Body of pancreas (tissue), 4 donors: ENCODE measurements at regions not wholly inside any gene's neighbourhood (a gene's known extent, or its start where the extent isn't known, plus 50 kb on each side); places are given as distances from the start of the nearest gene placed in this dataset.
A peak's percentile ranks its signal among the peaks of the same experiment; 100 is the strongest.
"Not testable (repeated sequence)": the region's sequence is repeated elsewhere in the genome, so short reads cannot be mapped to it uniquely, and the experiment has no call there.

Experiments used
- ATAC-seq: fragments of 150-250 bp; one replicate; pipeline ENCODE4 v1.9.1; 2016
- DNase-seq, 4 donors: peaks; one replicate each; pipeline ENCODE4 v3.0.0-alpha.2; 2019
- H3K27ac ChIP-seq, 4 donors: fragments of 200-600 bp; sonication (generic); 1 replicate in 3 of 4; 2 replicates in 1 of 4; pipeline versions ENCODE4 v1.5.1 to v1.6.1; 2016 to 2019; ENCODE audit warnings: mild to moderate bottlenecking in 1 of 4, mixed read lengths in 1 of 4, moderate library complexity in 1 of 4
- H3K27me3 ChIP-seq, 2 donors: fragments of 200-600 bp; sonication (generic); one replicate each; pipeline ENCODE4 v1.6.0; 2016; ENCODE audit warnings: mild to moderate bottlenecking in 1 of 2
- H3K36me3 ChIP-seq, 2 donors: fragments of 200-600 bp; sonication (generic); replicated peaks in 1 of 2; 2 replicates each; pipeline ENCODE4 v1.5.1; 2016; ENCODE audit warnings: low read depth in 2 of 2; ENCODE audit not compliant: insufficient read depth in 1 of 2
- H3K4me1 ChIP-seq: fragments of 200-600 bp; sonication (generic); one replicate; pipeline ENCODE4 v1.6.0; 2016
- H3K4me3 ChIP-seq, 2 donors: fragments of 200-600 bp; sonication (generic); 1 replicate in 1 of 2; 2 replicates in 1 of 2; pipeline ENCODE4 v1.5.1; 2016 to 2019
- H3K9me3 ChIP-seq, 3 donors: fragments of 200-600 bp; sonication (generic); 1 replicate in 2 of 3; 2 replicates in 1 of 3; pipeline ENCODE4 v1.5.1; 2016
- CTCF ChIP-seq, 7 experiments: fragments of 450-650 bp in 4 of 7; fragments of 200-600 bp in 3 of 7; sonication (generic) in 3 of 7; IDR thresholded peaks; one replicate each; pipeline ENCODE4 v1.5.1; 2016 to 2019; ENCODE audit warnings: antibody characterized with exemption in 7 of 7
- POLR2A ChIP-seq, 3 donors: fragments of 450-650 bp; IDR thresholded peaks; one replicate each; pipeline ENCODE4 v1.6.1; 2016; ENCODE audit warnings: antibody characterized with exemption in 3 of 3, mild to moderate bottlenecking in 2 of 3
- WGBS, 2 donors: methylation state at CpG; one replicate each; pipeline ENCODE4 v1.1.5; 2017; 5-methylcytosine and 5-hydroxymethylcytosine counted together
- intact Hi-C: fragments of 100-400 bp; cut with DNase I; formaldehyde crosslinking; loops from one replicate; pipeline ENCODE4 v1.15.1; 2023

GRCh38 chr12:31896514-31897039 is 62.6 kb upstream of the RESF1 start:
- Histone ChIP-seq H3K4me1 (peaks cover 8% of the 10 kb centered on the region), H3K4me3 (no peak overlapping the region), H3K9me3 (no peaks in the 10 kb centered on the region), H3K27ac (peak overlapping the region in 2 of 4 donors; percentile 19 to 20), H3K36me3 (no peaks in the 10 kb centered on the region), H3K27me3 (no peaks in the 10 kb centered on the region)
- WGBS, 2 donors, result 52 to 59% methylated on average over 6 of the region's 6 CpGs
- ATAC-seq (peak; percentile 18), DNase-seq (peak in 3 of 4 donors; percentile 11 to 52 (median 12))
- intact Hi-C loops, result no loop called here
- TF ChIP-seq POLR2A (IDR thresholded peaks at IDR 0.05), result no peak
- no peak for TF ChIP-seq CTCF (IDR thresholded peaks at IDR 0.05)

GRCh38 chr12:31895449-31896150 is 63.6 kb upstream of the RESF1 start:
- H3K27ac ChIP-seq, result no peak overlapping the region
- H3K9me3 ChIP-seq, result no peaks in the 10 kb centered on the region
- no peaks in the 10 kb centered on the region for H3K36me3 ChIP-seq
- no peak overlapping the region for H3K4me3 ChIP-seq
- peaks cover 8% of the 10 kb centered on the region for H3K4me1 ChIP-seq
- ATAC-seq, result no peak
- WGBS, 2 donors, result 93 to 97% methylated on average over 8 of the region's 8 CpGs
- H3K27me3 ChIP-seq, result no peaks in the 10 kb centered on the region
- DNase-seq, result no peak
- TF ChIP-seq CTCF (IDR thresholded peaks at IDR 0.05) (no peak), POLR2A (IDR thresholded peaks at IDR 0.05) (no peak)
- intact Hi-C loops, result no loop called here

GRCh38 chr12:31890295-31891285 is 68.6 kb upstream of the RESF1 start:
- TF ChIP-seq CTCF (IDR thresholded peaks at IDR 0.05) (no peak), POLR2A (IDR thresholded peaks at IDR 0.05) (no peak)
- intact Hi-C loops, result no loop called here
- Histone ChIP-seq H3K9me3 (no peaks in the 10 kb centered on the region), H3K27ac (no peak overlapping the region), H3K36me3 (no peaks in the 10 kb centered on the region), H3K4me3 (no peak overlapping the region), H3K27me3 (no peaks in the 10 kb centered on the region), H3K4me1 (no peaks in the 10 kb centered on the region)
- 79 to 82% methylated on average over 8 of the region's 8 CpGs for WGBS, 2 donors
- ATAC-seq (no peak), DNase-seq (no peak)

- intact Hi-C loops, result no loop called here
- no peak overlapping the region for H3K27ac ChIP-seq
- H3K4me3 ChIP-seq, result no peak overlapping the region
- no peak for DNase-seq
- ATAC-seq, result no peak
- H3K4me1 ChIP-seq, result no peaks in the 10 kb centered on the region
- H3K27me3 ChIP-seq, result no peaks in the 10 kb centered on the region
- 36 to 52% methylated on average over 2 of the region's 2 CpGs for WGBS, 2 donors
- no peaks in the 10 kb centered on the region for H3K9me3 ChIP-seq
- H3K36me3 ChIP-seq, result no peaks in the 10 kb centered on the region
- TF ChIP-seq POLR2A (IDR thresholded peaks at IDR 0.05) (no peak), CTCF (IDR thresholded peaks at IDR 0.05) (no peak)
Observed at GRCh38 chr12:31887109-31887811, 72.0 kb upstream of the RESF1 start.

- H3K36me3 ChIP-seq, ATAC-seq, H3K4me1 ChIP-seq, intact Hi-C loops, H3K27ac ChIP-seq, H3K27me3 ChIP-seq, H3K9me3 ChIP-seq, H3K4me3 ChIP-seq, DNase-seq: not testable (repeated sequence)
- 80 to 83% methylated on average over 6 of the region's 6 CpGs for WGBS, 2 donors
Observed at GRCh38 chr12:31882682-31883081, 76.5 kb upstream of the RESF1 start.
